ENCODE measurements at regions not wholly inside any gene's neighbourhood (a gene's known extent, or its start where the extent isn't known, plus 50 kb on each side); places are given as distances from the start of the nearest gene placed in this dataset.

- TF ChIP-seq, protein P1, sequence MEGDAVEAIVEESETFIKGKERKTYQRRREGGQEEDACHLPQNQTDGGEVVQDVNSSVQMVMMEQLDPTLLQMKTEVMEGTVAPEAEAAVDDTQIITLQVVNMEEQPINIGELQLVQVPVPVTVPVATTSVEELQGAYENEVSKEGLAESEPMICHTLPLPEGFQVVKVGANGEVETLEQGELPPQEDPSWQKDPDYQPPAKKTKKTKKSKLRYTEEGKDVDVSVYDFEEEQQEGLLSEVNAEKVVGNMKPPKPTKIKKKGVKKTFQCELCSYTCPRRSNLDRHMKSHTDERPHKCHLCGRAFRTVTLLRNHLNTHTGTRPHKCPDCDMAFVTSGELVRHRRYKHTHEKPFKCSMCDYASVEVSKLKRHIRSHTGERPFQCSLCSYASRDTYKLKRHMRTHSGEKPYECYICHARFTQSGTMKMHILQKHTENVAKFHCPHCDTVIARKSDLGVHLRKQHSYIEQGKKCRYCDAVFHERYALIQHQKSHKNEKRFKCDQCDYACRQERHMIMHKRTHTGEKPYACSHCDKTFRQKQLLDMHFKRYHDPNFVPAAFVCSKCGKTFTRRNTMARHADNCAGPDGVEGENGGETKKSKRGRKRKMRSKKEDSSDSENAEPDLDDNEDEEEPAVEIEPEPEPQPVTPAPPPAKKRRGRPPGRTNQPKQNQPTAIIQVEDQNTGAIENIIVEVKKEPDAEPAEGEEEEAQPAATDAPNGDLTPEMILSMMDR (IDR thresholded peaks at IDR 0.05): no peak
- TF ChIP-seq POLR2A (IDR thresholded peaks at IDR 0.05): no peak
These were observed 84.5 kb upstream of the TANK start for GRCh38 chr2:161075701-161076100.

All from esophagus squamous epithelium (tissue), 4 donors.